Choroid plexus epithelial cell (primary cell): ENCODE measurements at regions not wholly inside any gene's neighbourhood (a gene's known extent, or its start where the extent isn't known, plus 50 kb on each side); places are given as distances from the start of the nearest gene placed in this dataset.

ENCODE experiments used
- DNase-seq: peaks from one replicate; pipeline ENCODE4 v3.0.0-alpha.2; 2010; ENCODE audit warnings: low read depth
- H3K4me3 ChIP-seq: 2 replicates; pipeline ENCODE4 v1.5.1; 2011; ENCODE audit warnings: low read depth, mild to moderate bottlenecking, control low read depth, low read length, moderate library complexity
- CTCF ChIP-seq: conservative IDR thresholded peaks from 2 replicates; pipeline ENCODE4 v1.5.1; 2011; ENCODE audit warnings: low read depth, mild to moderate bottlenecking, control low read depth, inconsistent platforms, low read length, moderate library complexity

- TF ChIP-seq CTCF = no peak
- no peak for DNase-seq
- no peak overlapping the region for H3K4me3 ChIP-seq
Measured at GRCh38 chr9:36738318-36738976, 165.8 kb downstream of the MELK start.

- H3K4me3 ChIP-seq = no peak overlapping the region
- no peak for TF ChIP-seq CTCF
- no peak for DNase-seq
Measured at GRCh38 chr9:36739373-36740116, 166.8 kb downstream of the MELK start.

GRCh38 chr9:36742264-36742663 is 169.6 kb downstream of the MELK start:
- no peak overlapping the region for H3K4me3 ChIP-seq
- TF ChIP-seq CTCF = no peak
- no peak for DNase-seq

- TF ChIP-seq CTCF = no peak
- DNase-seq = no peak
- no peak overlapping the region for H3K4me3 ChIP-seq
Measured at GRCh38 chr9:36744678-36745077, 172.0 kb downstream of the MELK start.

- no peak overlapping the region for H3K4me3 ChIP-seq
- DNase-seq = no peak
- TF ChIP-seq CTCF = no peak
Measured at GRCh38 chr9:36745977-36746376, 173.3 kb downstream of the MELK start.

- DNase-seq = no peak
- H3K4me3 ChIP-seq = no peak overlapping the region
- no peak for TF ChIP-seq CTCF
Measured at GRCh38 chr9:36746415-36746814, 173.7 kb downstream of the MELK start.

- DNase-seq = peak; percentile 67
Measured at GRCh38 chr9:36748322-36748899, 175.7 kb downstream of the MELK start.

More at GRCh38 chr9:36748322-36748899, 175.7 kb downstream of the MELK start:
- TF ChIP-seq CTCF = no peak
- no peak overlapping the region for H3K4me3 ChIP-seq
